GM21717 (cell line): ENCODE measurements at regions not wholly inside any gene's neighbourhood (a gene's known extent, or its start where the extent isn't known, plus 50 kb on each side); places are given as distances from the start of the nearest gene placed in this dataset.

Experiments
- ATAC-seq: cut with Tn5 transposase; IDR thresholded peaks from one replicate; pipeline ENCODE4 v1.9.1; 2021; ENCODE audit warnings: mild to moderate bottlenecking, moderate library complexity; ENCODE audit not compliant: unreplicated experiment

- no peak for ATAC-seq
These were observed 81.0 kb upstream of the CACUL1 start for GRCh38 chr10:118835682-118836326.

- no peak for ATAC-seq
These were observed 83.6 kb upstream of the CACUL1 start for GRCh38 chr10:118838364-118838763.

- no peak for ATAC-seq
These were observed 84.6 kb upstream of the CACUL1 start for GRCh38 chr10:118839348-118839747.

- no peak for ATAC-seq
These were observed 85.5 kb upstream of the CACUL1 start for GRCh38 chr10:118840071-118840775.

GRCh38 chr10:118840776-118841468 is 86.2 kb upstream of the CACUL1 start:
- ATAC-seq: no peak

- ATAC-seq: no peak
These were observed 87.3 kb upstream of the CACUL1 start for GRCh38 chr10:118841881-118842605.

- ATAC-seq: no peak
These were observed 88.3 kb upstream of the CACUL1 start for GRCh38 chr10:118842843-118843624.

GRCh38 chr10:118843647-118844265 is 89.0 kb upstream of the CACUL1 start:
- ATAC-seq: no peak

- ATAC-seq: no peak
These were observed 90.2 kb upstream of the CACUL1 start for GRCh38 chr10:118844731-118845521.

GRCh38 chr10:118845776-118846175 is 91.0 kb upstream of the CACUL1 start:
- no peak for ATAC-seq

- no peak for ATAC-seq
These were observed 95.8 kb upstream of the CACUL1 start for GRCh38 chr10:118850418-118851061.

GRCh38 chr10:118851062-118852035 is 96.6 kb upstream of the CACUL1 start:
- peak; percentile 70 for ATAC-seq

GRCh38 chr10:118853916-118854315 is 99.1 kb upstream of the CACUL1 start:
- no peak for ATAC-seq

- ATAC-seq: no peak
These were observed 101.3 kb upstream of the CACUL1 start for GRCh38 chr10:118856106-118856505.

GRCh38 chr10:118865998-118866693 is 111.4 kb upstream of the CACUL1 start:
- no peak for ATAC-seq

GRCh38 chr10:118867768-118868167 is 113.0 kb upstream of the CACUL1 start:
- ATAC-seq: no peak

- ATAC-seq: no peak
These were observed 113.8 kb upstream of the CACUL1 start for GRCh38 chr10:118868589-118868988.
